Transverse colon (tissue), 4 donors: ENCODE measurements at regions not wholly inside any gene's neighbourhood (a gene's known extent, or its start where the extent isn't known, plus 50 kb on each side); places are given as distances from the start of the nearest gene placed in this dataset.
"Not testable (repeated sequence)": the region's sequence is repeated elsewhere in the genome, so short reads cannot be mapped to it uniquely, and the experiment has no call there.

ENCODE experiments used
- DNase-seq: peaks from one replicate; pipeline ENCODE4 v3.0.0-alpha.2; 2019
- H3K27ac ChIP-seq, 4 donors: fragments of 200-600 bp; sonication (generic); 2 replicates each; pipeline ENCODE4 v1.5.1; 2016 to 2018; ENCODE audit warnings: inconsistent platforms in 4 of 4
- H3K27me3 ChIP-seq: fragments of 200-600 bp; sonication (generic); 2 replicates; pipeline ENCODE4 v1.5.1; 2017; ENCODE audit warnings: inconsistent platforms
- H3K36me3 ChIP-seq, 4 donors: fragments of 200-600 bp; sonication (generic); 2 replicates each; pipeline ENCODE4 v1.5.1; 2017 to 2019; ENCODE audit warnings: inconsistent platforms in 4 of 4
- H3K4me1 ChIP-seq, 4 donors: fragments of 200-600 bp; sonication (generic); 2 replicates each; pipeline ENCODE4 v1.5.1; 2017 to 2020; ENCODE audit warnings: inconsistent platforms in 4 of 4
- H3K4me3 ChIP-seq, 4 donors: fragments of 200-600 bp; sonication (generic); 1 replicate in 1 of 4; 2 replicates in 3 of 4; pipeline versions ENCODE4 v1.5.1 to v1.6.1; 2017 to 2019; ENCODE audit warnings: inconsistent platforms in 4 of 4
- H3K9me3 ChIP-seq, 2 donors: fragments of 200-600 bp; sonication (generic); 2 replicates each; pipeline ENCODE4 v1.5.1; 2017 to 2019; ENCODE audit warnings: inconsistent platforms in 2 of 2
- EP300 ChIP-seq: sonication (generic); formaldehyde crosslinking; IDR thresholded peaks from one replicate; pipeline ENCODE4 v1.6.1; 2017; ENCODE audit warnings: antibody characterized with exemption, low read depth
- POLR2A ChIP-seq: fragments of 450-650 bp; IDR thresholded peaks from one replicate; pipeline ENCODE4 v1.6.1; 2016; ENCODE audit warnings: antibody characterized with exemption, mild to moderate bottlenecking, moderate library complexity
- POLR2AphosphoS5 ChIP-seq, 3 donors: sonication (generic); formaldehyde crosslinking; IDR thresholded peaks; one replicate each; pipeline ENCODE4 v1.6.1; 2016; ENCODE audit warnings: antibody characterized with exemption in 3 of 3
- WGBS, 2 donors: methylation state at CpG; one replicate each; pipeline ENCODE4 v1.1.5; 2018; ENCODE audit warnings: low coverage in 1 of 2; 5-methylcytosine and 5-hydroxymethylcytosine counted together
- in situ Hi-C, 4 donors: fragments of 200-750 bp; cut with MboI; loops; one replicate each; pipeline versions ENCODE4 v1.15.0 to v1.15.1; 2017; ENCODE audit warnings: low sequenced_read_pairs in 3 of 4, low pct_ligation_motif_present in 1 of 4, low pct_unique_long_range_greater_than_20kb in 1 of 4
- intact Hi-C: fragments of 100-400 bp; cut with DNase I; formaldehyde crosslinking; loops from one replicate; pipeline ENCODE4 v1.15.1; 2023; ENCODE audit warnings: low total_unique reads
- TF ChIP-seq, protein P1 (sequence below), 5 experiments: fragments of 200-600 bp in 3 of 5; fragments of 450-650 bp in 2 of 5; sonication (generic) in 3 of 5; IDR thresholded peaks; 1 replicate in 2 of 5; 2 replicates in 3 of 5; pipeline ENCODE4 v1.5.1; 2016 to 2017; ENCODE audit warnings: antibody characterized with exemption in 5 of 5, inconsistent platforms in 3 of 5, mild to moderate bottlenecking in 2 of 5, moderate library complexity in 1 of 5

DNA sequence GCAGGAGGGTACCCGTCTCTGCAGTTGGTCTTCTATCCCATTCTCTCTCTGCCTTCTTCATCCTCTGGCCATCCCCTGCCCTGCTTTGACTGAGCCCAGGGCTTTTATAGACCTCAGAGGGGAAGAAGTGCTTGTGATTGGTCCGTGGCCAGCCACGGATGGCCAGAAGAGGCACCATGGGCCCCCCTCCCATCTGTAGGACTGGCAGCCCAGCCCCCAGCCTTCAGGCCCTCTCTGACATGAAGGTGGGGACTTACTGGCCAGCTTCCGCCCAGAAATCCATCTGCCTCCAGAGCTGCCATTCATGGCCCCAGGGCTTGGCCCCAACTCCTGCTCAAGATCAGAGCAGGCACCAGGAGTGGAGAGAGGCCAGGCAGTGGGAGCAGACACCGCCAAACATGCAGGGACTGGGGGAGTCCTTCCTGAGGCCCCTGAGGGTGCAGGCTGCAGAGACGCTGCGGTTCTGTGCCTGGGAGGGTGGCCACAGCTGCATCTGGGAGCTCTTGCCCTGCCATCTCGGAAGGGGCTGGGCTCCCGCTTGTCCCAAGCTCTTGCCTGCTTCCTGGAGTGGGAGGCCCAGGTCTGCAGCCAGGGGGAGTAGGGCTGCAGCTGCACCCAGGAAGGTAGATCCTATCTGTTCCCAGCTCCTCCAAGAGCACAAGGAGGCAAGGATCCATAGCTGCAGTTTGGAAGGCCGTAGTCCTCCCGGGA, 698.6 kb upstream of the B3GALT2 start:
- H3K4me1 ChIP-seq = no peaks in the 10 kb centered on the region
- no peak overlapping the region for H3K27ac ChIP-seq
- no peak for DNase-seq
- no peaks in the 10 kb centered on the region for H3K36me3 ChIP-seq
- intact Hi-C loops = no loop called here
- no peaks in the 10 kb centered on the region for H3K9me3 ChIP-seq
- no peaks in the 10 kb centered on the region for H3K27me3 ChIP-seq
- 82% methylated on average over 10 of the region's 11 CpGs; no CpG with 5 or more reads in 1 of the 2 donors for WGBS, 2 donors
- in situ Hi-C loops = no loop called here
- no peak overlapping the region for H3K4me3 ChIP-seq
- TF ChIP-seq EP300 (no peak), POLR2A (no peak), POLR2AphosphoS5 (IDR thresholded peaks at IDR 0.05) (no peak)
- TF ChIP-seq, protein P1, sequence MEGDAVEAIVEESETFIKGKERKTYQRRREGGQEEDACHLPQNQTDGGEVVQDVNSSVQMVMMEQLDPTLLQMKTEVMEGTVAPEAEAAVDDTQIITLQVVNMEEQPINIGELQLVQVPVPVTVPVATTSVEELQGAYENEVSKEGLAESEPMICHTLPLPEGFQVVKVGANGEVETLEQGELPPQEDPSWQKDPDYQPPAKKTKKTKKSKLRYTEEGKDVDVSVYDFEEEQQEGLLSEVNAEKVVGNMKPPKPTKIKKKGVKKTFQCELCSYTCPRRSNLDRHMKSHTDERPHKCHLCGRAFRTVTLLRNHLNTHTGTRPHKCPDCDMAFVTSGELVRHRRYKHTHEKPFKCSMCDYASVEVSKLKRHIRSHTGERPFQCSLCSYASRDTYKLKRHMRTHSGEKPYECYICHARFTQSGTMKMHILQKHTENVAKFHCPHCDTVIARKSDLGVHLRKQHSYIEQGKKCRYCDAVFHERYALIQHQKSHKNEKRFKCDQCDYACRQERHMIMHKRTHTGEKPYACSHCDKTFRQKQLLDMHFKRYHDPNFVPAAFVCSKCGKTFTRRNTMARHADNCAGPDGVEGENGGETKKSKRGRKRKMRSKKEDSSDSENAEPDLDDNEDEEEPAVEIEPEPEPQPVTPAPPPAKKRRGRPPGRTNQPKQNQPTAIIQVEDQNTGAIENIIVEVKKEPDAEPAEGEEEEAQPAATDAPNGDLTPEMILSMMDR (IDR thresholded peaks at IDR 0.05) = no peak

DNA sequence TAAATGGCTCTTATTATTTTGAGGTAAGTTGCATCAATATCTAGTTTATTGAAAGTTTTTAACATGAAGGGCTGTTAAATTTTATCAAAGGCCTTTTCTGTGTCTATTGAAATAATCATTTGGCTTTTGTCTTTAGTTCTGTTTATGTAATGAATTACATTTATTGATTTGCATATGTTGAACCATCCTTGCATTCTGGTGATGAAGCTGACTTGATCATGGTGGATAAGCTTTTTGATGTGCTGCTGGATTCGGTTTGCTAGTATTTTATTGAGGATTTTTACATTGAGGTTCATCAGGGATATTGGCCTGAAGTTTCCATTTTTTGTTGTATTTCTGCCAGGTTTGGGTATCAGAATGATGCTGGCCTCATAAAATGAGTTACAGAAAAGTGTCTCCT, 691.5 kb upstream of the B3GALT2 start:
- H3K27ac ChIP-seq, intact Hi-C loops, DNase-seq, H3K36me3 ChIP-seq, H3K4me3 ChIP-seq, H3K27me3 ChIP-seq, H3K4me1 ChIP-seq, in situ Hi-C loops: not testable (repeated sequence)
- WGBS, 2 donors = 76 to 80% methylated on average over 1 of the region's 1 CpG
- peaks cover 13 to 16% of the 10 kb centered on the region in 2 donors for H3K9me3 ChIP-seq

DNA sequence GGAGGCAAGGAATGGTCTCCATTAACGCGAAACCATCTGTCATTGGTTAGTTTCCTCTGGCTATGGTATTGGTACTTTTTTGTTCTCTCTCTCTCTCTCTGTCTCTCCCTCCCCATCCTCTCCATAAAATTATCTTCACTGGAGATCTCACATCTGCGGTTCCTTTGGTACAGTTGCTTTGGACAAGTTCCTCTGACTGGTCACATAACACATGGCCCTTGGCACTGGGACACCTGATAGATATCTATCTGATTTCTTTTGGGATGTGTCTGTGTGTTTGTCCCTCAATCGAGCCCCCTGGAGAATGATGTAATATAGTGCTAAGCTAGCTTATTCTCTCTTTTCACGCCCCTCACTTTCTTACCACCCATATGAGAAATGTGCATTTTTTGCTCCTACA, 682.0 kb upstream of the B3GALT2 start:
- Histone ChIP-seq H3K4me1 (no peaks in the 10 kb centered on the region), H3K36me3 (no peaks in the 10 kb centered on the region), H3K27ac (no peak overlapping the region), H3K4me3 (no peak overlapping the region), H3K9me3 (no peaks in the 10 kb centered on the region), H3K27me3 (no peaks in the 10 kb centered on the region)
- intact Hi-C loops (no loop called here), in situ Hi-C loops (no loop called here)
- 84 to 91% methylated on average over 5 of the region's 5 CpGs for WGBS, 2 donors
- DNase-seq = no peak
- TF ChIP-seq POLR2A = no peak
- TF ChIP-seq POLR2AphosphoS5 (IDR thresholded peaks at IDR 0.05) = no peak
- TF ChIP-seq, protein P1 (IDR thresholded peaks at IDR 0.05) = no peak
- no peak for TF ChIP-seq EP300

DNA sequence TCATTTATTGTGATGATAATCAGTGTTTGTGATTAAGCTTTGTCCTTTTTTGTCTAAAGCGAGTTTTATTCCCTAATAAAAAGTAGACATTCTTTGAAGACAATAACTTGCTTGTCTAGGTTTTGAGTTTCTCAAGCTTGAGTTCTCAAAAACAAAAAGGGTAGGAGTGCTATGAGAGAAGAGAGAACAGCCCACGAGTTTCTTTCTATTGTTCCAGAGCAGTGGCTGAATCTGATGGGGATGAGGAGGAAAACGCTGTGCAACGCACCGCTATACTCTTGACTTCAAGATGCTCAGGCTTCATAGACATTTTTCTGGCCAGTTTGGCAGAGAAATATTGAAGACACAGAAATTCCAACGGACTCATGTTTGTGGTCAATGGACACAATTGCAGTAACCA, 669.8 kb upstream of the B3GALT2 start:
- no peaks in the 10 kb centered on the region for H3K4me1 ChIP-seq
- H3K27me3 ChIP-seq = no peaks in the 10 kb centered on the region
- no peaks in the 10 kb centered on the region for H3K36me3 ChIP-seq
- H3K4me3 ChIP-seq = no peak overlapping the region
- no peak overlapping the region for H3K27ac ChIP-seq
- no peak for DNase-seq
- intact Hi-C loops = no loop called here
- TF ChIP-seq EP300 (no peak), POLR2AphosphoS5 (IDR thresholded peaks at IDR 0.05) (no peak), POLR2A (no peak)
- TF ChIP-seq, protein P1 (IDR thresholded peaks at IDR 0.05) = no peak
- H3K9me3 ChIP-seq = no peaks in the 10 kb centered on the region
- in situ Hi-C loops = no loop called here
- WGBS, 2 donors = 80 to 84% methylated on average over 6 of the region's 6 CpGs

DNA sequence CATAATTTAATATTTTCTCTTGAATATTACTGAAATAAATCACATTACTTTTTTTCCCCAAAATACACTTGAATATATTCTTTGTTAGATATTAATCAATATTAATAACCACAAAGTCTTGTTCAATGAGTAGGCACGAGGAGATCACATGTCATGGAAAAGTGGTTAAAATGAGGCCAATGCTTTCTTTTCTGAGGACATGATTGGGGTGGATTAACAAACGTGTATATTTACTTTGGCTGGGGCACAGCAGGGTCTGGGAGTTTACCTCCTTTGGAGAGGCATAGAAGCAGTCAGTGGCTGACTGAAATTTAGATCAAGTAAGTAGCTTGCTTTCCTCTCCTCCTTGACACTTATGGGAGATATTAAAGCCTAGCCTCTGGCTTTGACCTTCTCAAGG, 664.3 kb upstream of the B3GALT2 start:
- no peak overlapping the region for H3K27ac ChIP-seq
- intact Hi-C loops = no loop called here
- no peaks in the 10 kb centered on the region for H3K9me3 ChIP-seq
- no peak for TF ChIP-seq POLR2A
- TF ChIP-seq EP300 = no peak
- no peak for TF ChIP-seq POLR2AphosphoS5 (IDR thresholded peaks at IDR 0.05)
- TF ChIP-seq, protein P1 (IDR thresholded peaks at IDR 0.05) = no peak
- H3K4me1 ChIP-seq = no peaks in the 10 kb centered on the region
- 26 to 43% methylated on average over 2 of the region's 2 CpGs for WGBS, 2 donors
- H3K4me3 ChIP-seq = no peak overlapping the region
- H3K36me3 ChIP-seq = no peaks in the 10 kb centered on the region
- DNase-seq = no peak
- H3K27me3 ChIP-seq = no peaks in the 10 kb centered on the region
- in situ Hi-C loops = no loop called here
